CD14-positive monocyte (primary cell): ENCODE measurements at regions not wholly inside any gene's neighbourhood (a gene's known extent, or its start where the extent isn't known, plus 50 kb on each side); places are given as distances from the start of the nearest gene placed in this dataset.

Source experiments
- DNase-seq, 3 donors: peaks; one replicate each; pipeline ENCODE4 v3.0.0-alpha.2; 2011 to 2022
- H2AFZ ChIP-seq: 2 replicates; pipeline ENCODE4 v1.6.0; 2012; ENCODE audit warnings: mild to moderate bottlenecking, low read depth, low read length, inconsistent platforms; ENCODE audit not compliant: insufficient read depth, poor library complexity, severe bottlenecking
- H3K27ac ChIP-seq, 2 donors: 1 replicate in 1 of 2; 2 replicates in 1 of 2; pipeline ENCODE4 v1.5.1; 2012 to 2013; ENCODE audit warnings: low read length in 2 of 2, control low read depth in 1 of 2, inconsistent platforms in 1 of 2, low read depth in 1 of 2, mild to moderate bottlenecking in 1 of 2
- H3K27me3 ChIP-seq, 2 donors: one replicate each; pipeline versions ENCODE4 v1.6.0 to v1.6.1; 2011 to 2013; ENCODE audit warnings: low read length in 2 of 2; ENCODE audit not compliant: control insufficient read depth in 2 of 2, insufficient read depth in 2 of 2
- H3K36me3 ChIP-seq, 2 donors: replicated peaks in 1 of 2; 1 replicate in 1 of 2; 2 replicates in 1 of 2; pipeline versions ENCODE4 v1.5.1 to v1.6.1; 2012 to 2013; ENCODE audit warnings: low read length in 2 of 2, control low read depth in 1 of 2, inconsistent platforms in 1 of 2, mild to moderate bottlenecking in 1 of 2; ENCODE audit not compliant: insufficient read depth in 2 of 2, control insufficient read depth in 1 of 2
- H3K4me1 ChIP-seq, 2 donors: 1 replicate in 1 of 2; 2 replicates in 1 of 2; pipeline versions ENCODE4 v1.5.1 to v1.6.1; 2012 to 2013; ENCODE audit warnings: low read length in 2 of 2, control low read depth in 1 of 2, inconsistent platforms in 1 of 2, mild to moderate bottlenecking in 1 of 2, moderate library complexity in 1 of 2; ENCODE audit not compliant: insufficient read depth in 2 of 2, control insufficient read depth in 1 of 2
- H3K4me2 ChIP-seq: replicated peaks from 2 replicates; pipeline ENCODE3; 2012; ENCODE audit warnings: low read length, moderate library complexity, mild to moderate bottlenecking; ENCODE audit not compliant: poor library complexity, severe bottlenecking; ENCODE audit errors: extremely low read depth
- H3K4me3 ChIP-seq, 3 experiments: fragments of 200-600 bp in 1 of 3; sonication (generic) in 1 of 3; replicated peaks in 1 of 3; 1 replicate in 2 of 3; 2 replicates in 1 of 3; pipeline ENCODE4 v1.5.1; 2011 to 2013; ENCODE audit warnings: low read length in 3 of 3, mild to moderate bottlenecking in 3 of 3, control low read depth in 2 of 3, low read depth in 2 of 3, inconsistent platforms in 1 of 3, moderate library complexity in 1 of 3
- H3K79me2 ChIP-seq: 2 replicates; pipeline ENCODE4 v1.6.0; 2012; ENCODE audit warnings: mild to moderate bottlenecking, control low read depth, inconsistent platforms, low read length, moderate library complexity; ENCODE audit not compliant: insufficient read depth
- H3K9ac ChIP-seq: 2 replicates; pipeline ENCODE4 v1.6.0; 2017; ENCODE audit warnings: low read length, mild to moderate bottlenecking; ENCODE audit not compliant: insufficient read depth, poor library complexity, severe bottlenecking
- H3K9me3 ChIP-seq, 2 donors: replicated peaks in 1 of 2; 1 replicate in 1 of 2; 2 replicates in 1 of 2; pipeline versions ENCODE4 v1.5.1 to v1.6.1; 2012 to 2013; ENCODE audit warnings: low read length in 2 of 2, control low read depth in 1 of 2; ENCODE audit not compliant: control insufficient read depth in 1 of 2, insufficient read depth in 1 of 2
- H4K20me1 ChIP-seq: 2 replicates; pipeline ENCODE4 v1.6.0; 2012; ENCODE audit warnings: mild to moderate bottlenecking, low read length, control low read depth, moderate library complexity; ENCODE audit not compliant: insufficient read depth
- H3K27ac Mint-ChIP-seq, 7 donors: one replicate each; pipeline ENCODE4 v1.8.0; 2020; ENCODE audit warnings: mild to moderate bottlenecking in 7 of 7, mixed read lengths in 7 of 7, moderate library complexity in 6 of 7, inconsistent platforms in 2 of 7
- H3K27me3 Mint-ChIP-seq, 3 donors: one replicate each; pipeline ENCODE4 v1.8.0; 2021 to 2022; ENCODE audit warnings: low read depth in 3 of 3, mild to moderate bottlenecking in 3 of 3, mixed read lengths in 3 of 3, moderate library complexity in 3 of 3, inconsistent platforms in 1 of 3
- H3K36me3 Mint-ChIP-seq, 2 donors: one replicate each; pipeline ENCODE4 v1.8.0; 2020; ENCODE audit warnings: mixed read lengths in 2 of 2, inconsistent platforms in 1 of 2, mild to moderate bottlenecking in 1 of 2
- H3K4me1 Mint-ChIP-seq: one replicate; pipeline ENCODE4 v1.8.0; 2020; ENCODE audit warnings: mild to moderate bottlenecking, mixed read lengths
- H3K4me3 Mint-ChIP-seq, 2 donors: one replicate each; pipeline ENCODE4 v1.8.0; 2020; ENCODE audit warnings: mild to moderate bottlenecking in 2 of 2, mixed read lengths in 2 of 2, moderate library complexity in 1 of 2
- H3K9me3 Mint-ChIP-seq, 7 donors: one replicate each; pipeline ENCODE4 v1.8.0; 2020 to 2022; ENCODE audit warnings: mixed read lengths in 7 of 7, mild to moderate bottlenecking in 6 of 7, moderate library complexity in 6 of 7, inconsistent platforms in 2 of 7
- WGBS: methylation state at CpG from one replicate; pipeline ENCODE4 v1.1.5; 2013; ENCODE audit warnings: missing lambda C conversion rate; ENCODE audit not compliant: insufficient coverage; 5-methylcytosine and 5-hydroxymethylcytosine counted together
- intact Hi-C, 2 donors: fragments of 100-400 bp; cut with micrococcal nuclease; formaldehyde crosslinking; loops; one replicate each; pipeline versions ENCODE4 v1.15.0 to v1.15.1; 2023
- TF ChIP-seq, protein P1 (sequence below): fragments of 200-600 bp; IDR thresholded peaks from one replicate; pipeline ENCODE4 v1.8.0; 2022; ENCODE audit warnings: antibody characterized with exemption, mild to moderate bottlenecking

GRCh38 chr14:103196716-103197115 lies 73.5 kb downstream of the TNFAIP2 start:
- Histone ChIP-seq H3K4me2 (no peak overlapping the region), H3K27me3 (peaks cover 0 to 3% of the 10 kb centered on the region in 2 donors), H4K20me1 (no peaks in the 10 kb centered on the region), H3K36me3 (no peaks in the 10 kb centered on the region), H3K79me2 (no peaks in the 10 kb centered on the region), H2AFZ (no peak overlapping the region), H3K4me1 (peaks cover 0 to 16% of the 10 kb centered on the region in 2 donors), H3K9me3 (peaks cover 0 to 9% of the 10 kb centered on the region in 2 donors), H3K4me3 (no peak overlapping the region), H3K9ac (no peak overlapping the region), H3K27ac (no peak overlapping the region)
- intact Hi-C loops: no loop called here
- Mint-ChIP-seq H3K27ac (no peak overlapping the region), H3K4me3 (no peak overlapping the region), H3K27me3 (peaks cover 11 to 19% (median 14%) of the 10 kb centered on the region in 3 donors), H3K9me3 (peaks cover 8 to 23% (median 13%) of the 10 kb centered on the region in 7 donors), H3K36me3 (no peaks in the 10 kb centered on the region), H3K4me1 (peaks cover 16% of the 10 kb centered on the region)
- no peak for DNase-seq
- WGBS: 89% methylated on average over 7 of the region's 11 CpGs
- TF ChIP-seq, protein P1, sequence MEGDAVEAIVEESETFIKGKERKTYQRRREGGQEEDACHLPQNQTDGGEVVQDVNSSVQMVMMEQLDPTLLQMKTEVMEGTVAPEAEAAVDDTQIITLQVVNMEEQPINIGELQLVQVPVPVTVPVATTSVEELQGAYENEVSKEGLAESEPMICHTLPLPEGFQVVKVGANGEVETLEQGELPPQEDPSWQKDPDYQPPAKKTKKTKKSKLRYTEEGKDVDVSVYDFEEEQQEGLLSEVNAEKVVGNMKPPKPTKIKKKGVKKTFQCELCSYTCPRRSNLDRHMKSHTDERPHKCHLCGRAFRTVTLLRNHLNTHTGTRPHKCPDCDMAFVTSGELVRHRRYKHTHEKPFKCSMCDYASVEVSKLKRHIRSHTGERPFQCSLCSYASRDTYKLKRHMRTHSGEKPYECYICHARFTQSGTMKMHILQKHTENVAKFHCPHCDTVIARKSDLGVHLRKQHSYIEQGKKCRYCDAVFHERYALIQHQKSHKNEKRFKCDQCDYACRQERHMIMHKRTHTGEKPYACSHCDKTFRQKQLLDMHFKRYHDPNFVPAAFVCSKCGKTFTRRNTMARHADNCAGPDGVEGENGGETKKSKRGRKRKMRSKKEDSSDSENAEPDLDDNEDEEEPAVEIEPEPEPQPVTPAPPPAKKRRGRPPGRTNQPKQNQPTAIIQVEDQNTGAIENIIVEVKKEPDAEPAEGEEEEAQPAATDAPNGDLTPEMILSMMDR: no peak

- H3K9me3 ChIP-seq: peaks cover 5 to 26% of the 10 kb centered on the region in 2 donors
- WGBS: 72% methylated on average over 8 of the region's 14 CpGs
- no peak overlapping the region for H2AFZ ChIP-seq
- Mint-ChIP-seq H3K4me3 (no peak overlapping the region), H3K9me3 (peaks cover 14 to 33% (median 24%) of the 10 kb centered on the region in 7 donors), H3K27ac (peak overlapping the region in 1 of 7 donors; percentile 29), H3K36me3 (no peaks in the 10 kb centered on the region), H3K27me3 (peaks cover 7 to 11% (median 11%) of the 10 kb centered on the region in 3 donors), H3K4me1 (peaks cover 15% of the 10 kb centered on the region)
- intact Hi-C loops: no loop called here
- no peaks in the 10 kb centered on the region for H3K36me3 ChIP-seq
- TF ChIP-seq, protein P1: no peak
- H3K4me2 ChIP-seq: no peak overlapping the region
- H4K20me1 ChIP-seq: no peaks in the 10 kb centered on the region
- peak in 2 of 3 donors; percentile 2 to 25 for DNase-seq
- H3K4me1 ChIP-seq: peaks cover 0 to 16% of the 10 kb centered on the region in 2 donors
- H3K9ac ChIP-seq: no peak overlapping the region
- no peaks in the 10 kb centered on the region for H3K79me2 ChIP-seq
- H3K27ac ChIP-seq: no peak overlapping the region
- H3K27me3 ChIP-seq: peaks cover 0 to 3% of the 10 kb centered on the region in 2 donors
- H3K4me3 ChIP-seq: no peak overlapping the region
Observed at GRCh38 chr14:103198131-103199105, 75.2 kb downstream of the TNFAIP2 start.
